Activated CD4-positive, alpha-beta memory T cell treated with anti-CD3 and anti-CD28 coated beads, Interleukin-2, amount 10 ng/mL, durations not matched to agents 7 days and 5 days (primary cell): ENCODE measurements at regions not wholly inside any gene's neighbourhood (a gene's known extent, or its start where the extent isn't known, plus 50 kb on each side); places are given as distances from the start of the nearest gene placed in this dataset.
"Not testable (repeated sequence)": the region's sequence is repeated elsewhere in the genome, so short reads cannot be mapped to it uniquely, and the experiment has no call there.

Experiments used
- CTCF ChIA-PET: fragments of 350-600 bp; sonication (Branson Sonifier 250); formaldehyde crosslinking; loops from one replicate; lab custom pipeline; 2021; ENCODE audit warnings: antibody characterized with exemption, inconsistent platforms; lab: Charles Lee
- POLR2A ChIA-PET: fragments of 350-600 bp; sonication (Branson Sonifier 250); formaldehyde crosslinking; loops from one replicate; lab custom pipeline; 2021; ENCODE audit warnings: antibody characterized with exemption; lab: Charles Lee
- DNase-seq: peaks from one replicate; pipeline ENCODE4 v3.0.0-alpha.2; 2020
- H3K27ac Mint-ChIP-seq: one replicate; pipeline ENCODE4 v1.8.0; 2021; ENCODE audit warnings: mild to moderate bottlenecking, mixed read lengths
- H3K27me3 Mint-ChIP-seq: one replicate; pipeline ENCODE4 v1.8.0; 2021; ENCODE audit warnings: mixed read lengths
- H3K36me3 Mint-ChIP-seq: one replicate; pipeline ENCODE4 v1.8.0; 2021; ENCODE audit warnings: low read depth, mixed read lengths
- H3K4me1 Mint-ChIP-seq: one replicate; pipeline ENCODE4 v1.8.0; 2021; ENCODE audit warnings: mixed read lengths
- H3K4me3 Mint-ChIP-seq: one replicate; pipeline ENCODE4 v1.8.0; 2021; ENCODE audit warnings: mild to moderate bottlenecking, mixed read lengths
- H3K9me3 Mint-ChIP-seq: one replicate; pipeline ENCODE4 v1.8.0; 2021; ENCODE audit warnings: mixed read lengths

DNA sequence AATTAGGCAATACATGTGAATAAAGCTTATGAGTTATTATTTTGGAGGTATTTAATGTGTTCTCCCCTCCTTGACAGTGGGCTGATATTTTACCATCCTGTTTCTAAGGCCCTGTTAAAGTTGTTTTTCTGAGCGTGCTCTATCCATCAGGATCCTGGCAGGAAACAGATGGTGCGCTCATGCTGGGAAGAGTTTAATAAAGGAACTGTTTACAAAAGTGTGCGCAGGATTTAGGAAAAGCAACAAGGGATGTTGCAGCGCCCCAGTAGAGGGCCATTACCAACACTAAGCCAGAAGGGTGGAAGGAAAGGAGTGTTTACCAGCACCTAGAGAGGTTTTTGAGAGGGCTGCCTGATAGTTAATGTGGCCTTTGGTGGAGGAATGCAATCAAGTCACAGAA lies 374.5 kb downstream of the KCNRG start:
- H3K27me3 Mint-ChIP-seq: peaks cover 4% of the 10 kb centered on the region
- CTCF ChIA-PET: no interaction called here
- no peak for DNase-seq
- H3K36me3 Mint-ChIP-seq: no peaks in the 10 kb centered on the region
- no peaks in the 10 kb centered on the region for H3K9me3 Mint-ChIP-seq
- H3K4me1 Mint-ChIP-seq: no peaks in the 10 kb centered on the region
- no peak overlapping the region for H3K4me3 Mint-ChIP-seq
- H3K27ac Mint-ChIP-seq: no peak overlapping the region
- POLR2A ChIA-PET: no interaction called here

DNA sequence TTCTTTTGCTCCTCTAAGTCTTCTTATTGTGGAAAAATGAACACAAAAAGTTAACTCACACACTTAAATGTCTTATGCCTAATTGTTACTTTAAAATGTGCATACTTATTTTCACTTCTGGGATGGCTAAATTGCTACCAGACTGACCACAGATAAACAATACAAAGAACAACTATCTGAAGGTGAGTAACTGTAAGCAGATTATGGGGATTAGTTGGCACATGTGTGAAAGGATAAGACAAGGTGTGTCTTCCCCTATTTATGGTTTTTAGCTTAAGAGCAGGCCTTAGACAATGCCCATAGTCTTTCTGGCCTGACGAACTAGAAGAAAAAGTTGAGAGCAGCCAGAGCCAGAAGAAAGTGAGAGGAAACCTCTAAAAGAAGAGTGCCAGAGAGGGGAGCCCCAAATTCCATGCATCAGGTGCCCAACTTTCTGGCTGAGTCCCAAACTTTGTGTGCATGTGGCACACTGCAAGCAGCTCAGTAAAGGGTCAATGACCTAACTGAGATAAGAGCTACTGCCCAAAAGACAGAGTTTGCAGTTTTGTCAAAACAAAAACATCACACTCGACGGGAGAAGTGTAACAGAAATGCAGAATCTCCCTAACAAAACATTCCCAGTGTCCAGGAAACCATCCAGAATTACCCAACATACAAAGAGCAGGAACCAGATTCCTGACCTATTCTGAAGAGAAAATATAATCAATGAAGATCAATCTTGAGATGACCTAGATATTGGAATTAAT lies 375.4 kb downstream of the KCNRG start:
- Mint-ChIP-seq H3K4me3 (no peak overlapping the region), H3K27me3 (peaks cover 4% of the 10 kb centered on the region), H3K27ac (no peak overlapping the region), H3K9me3 (no peaks in the 10 kb centered on the region), H3K4me1 (no peaks in the 10 kb centered on the region), H3K36me3 (no peaks in the 10 kb centered on the region)
- DNase-seq: no peak
- CTCF ChIA-PET: no interaction called here
- POLR2A ChIA-PET: no interaction called here

- POLR2A ChIA-PET: no interaction called here
- no peak overlapping the region for H3K27ac Mint-ChIP-seq
- H3K4me1 Mint-ChIP-seq: no peaks in the 10 kb centered on the region
- H3K27me3 Mint-ChIP-seq: peaks cover 3% of the 10 kb centered on the region
- DNase-seq: no peak
- no peaks in the 10 kb centered on the region for H3K9me3 Mint-ChIP-seq
- H3K36me3 Mint-ChIP-seq: no peaks in the 10 kb centered on the region
- H3K4me3 Mint-ChIP-seq: no peak overlapping the region
- CTCF ChIA-PET: no interaction called here
Measured at GRCh38 chr13:50392977-50393376, 377.7 kb downstream of the KCNRG start.

- no peaks in the 10 kb centered on the region for H3K36me3 Mint-ChIP-seq
- no peaks in the 10 kb centered on the region for H3K4me1 Mint-ChIP-seq
- CTCF ChIA-PET: no interaction called here
- H3K9me3 Mint-ChIP-seq: no peaks in the 10 kb centered on the region
- no peak for DNase-seq
- peaks cover 2% of the 10 kb centered on the region for H3K27me3 Mint-ChIP-seq
- no peak overlapping the region for H3K4me3 Mint-ChIP-seq
- POLR2A ChIA-PET: no interaction called here
- H3K27ac Mint-ChIP-seq: no peak overlapping the region
Measured at GRCh38 chr13:50393628-50394027, 378.4 kb downstream of the KCNRG start.

GRCh38 chr13:50396001-50396400 lies 380.8 kb downstream of the KCNRG start:
- Mint-ChIP-seq H3K27me3 (peaks cover 2% of the 10 kb centered on the region), H3K36me3 (no peaks in the 10 kb centered on the region), H3K4me3 (no peak overlapping the region), H3K27ac (no peak overlapping the region), H3K9me3 (no peaks in the 10 kb centered on the region), H3K4me1 (no peaks in the 10 kb centered on the region)
- ChIA-PET CTCF (no interaction called here), POLR2A (no interaction called here)
- no peak for DNase-seq

GRCh38 chr13:50396618-50397017 lies 381.4 kb downstream of the KCNRG start:
- H3K27me3 Mint-ChIP-seq, DNase-seq, H3K9me3 Mint-ChIP-seq, H3K4me1 Mint-ChIP-seq, POLR2A ChIA-PET, H3K27ac Mint-ChIP-seq, CTCF ChIA-PET, H3K4me3 Mint-ChIP-seq, H3K36me3 Mint-ChIP-seq: not testable (repeated sequence)

DNA sequence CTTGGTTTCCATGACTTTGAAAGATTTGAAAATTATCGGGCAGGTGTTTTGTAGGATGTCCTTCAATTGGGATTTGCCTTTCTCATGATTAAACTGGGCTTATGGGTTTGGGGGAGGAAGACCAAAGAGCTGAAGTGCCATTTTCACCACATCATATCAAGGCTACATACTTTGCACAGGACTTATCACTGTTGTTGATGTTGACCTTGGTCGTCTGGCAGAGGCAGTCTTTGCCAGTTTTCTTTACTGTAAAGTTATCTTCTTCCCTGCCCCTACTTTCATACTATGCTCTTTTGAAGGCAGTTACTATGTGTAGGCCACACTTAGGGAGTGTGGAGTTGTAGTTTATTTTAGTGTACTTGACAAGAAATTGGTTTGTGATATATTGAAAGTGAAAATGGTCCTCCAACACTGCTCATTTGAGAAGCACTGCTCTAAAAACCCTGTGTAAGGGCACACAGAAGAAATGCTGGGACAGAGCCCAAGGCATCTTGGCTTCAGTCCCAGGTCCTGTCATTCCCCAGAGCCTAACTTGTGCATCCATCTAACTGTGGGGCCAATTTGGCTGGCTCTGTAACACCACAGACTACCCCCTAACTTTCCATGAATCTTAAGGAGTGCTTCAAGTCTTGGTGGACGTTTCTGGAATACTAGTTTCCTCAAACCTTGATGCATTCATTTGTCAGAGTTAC lies 384.9 kb downstream of the KCNRG start:
- Mint-ChIP-seq H3K4me1 (no peaks in the 10 kb centered on the region), H3K9me3 (no peaks in the 10 kb centered on the region), H3K36me3 (no peaks in the 10 kb centered on the region), H3K27ac (no peak overlapping the region), H3K4me3 (no peak overlapping the region), H3K27me3 (peaks cover 7% of the 10 kb centered on the region)
- ChIA-PET CTCF (interaction anchor here (1.0 kb wide), 1 partner anchor 32 kb away, joined by 3 read pairs; no protein-coding TSS in a partner anchor), POLR2A (no interaction called here)
- no peak for DNase-seq

DNA sequence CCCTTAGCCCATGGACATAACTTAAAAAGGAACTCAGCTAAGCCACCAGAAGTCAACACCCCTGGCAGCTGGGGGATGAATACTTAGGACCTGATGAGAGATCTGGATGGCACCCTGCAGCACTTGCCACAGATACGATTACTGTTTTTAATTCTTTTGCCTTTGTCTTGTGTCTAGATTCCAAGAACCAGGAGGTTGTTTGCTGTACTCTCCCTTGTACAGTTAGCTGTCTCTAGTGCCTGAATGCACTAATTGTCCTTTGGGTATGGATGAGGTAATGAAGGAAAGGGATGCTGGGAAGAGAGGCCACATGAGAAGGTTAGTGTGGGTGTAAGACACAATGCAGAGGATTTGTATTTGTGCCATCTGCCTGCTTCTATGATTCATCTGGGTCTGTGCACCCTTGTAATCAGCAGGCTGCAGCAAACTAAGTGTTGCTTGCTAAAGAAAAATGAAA lies 385.8 kb downstream of the KCNRG start:
- Mint-ChIP-seq H3K4me3 (no peak overlapping the region), H3K27me3 (peaks cover 7% of the 10 kb centered on the region), H3K27ac (no peak overlapping the region), H3K36me3 (no peaks in the 10 kb centered on the region), H3K4me1 (no peaks in the 10 kb centered on the region), H3K9me3 (no peaks in the 10 kb centered on the region)
- ChIA-PET CTCF (interaction anchor here (1.0 kb wide), 1 partner anchor 31 kb away, joined by 3 read pairs; no protein-coding TSS in a partner anchor), POLR2A (no interaction called here)
- no peak for DNase-seq

DNA sequence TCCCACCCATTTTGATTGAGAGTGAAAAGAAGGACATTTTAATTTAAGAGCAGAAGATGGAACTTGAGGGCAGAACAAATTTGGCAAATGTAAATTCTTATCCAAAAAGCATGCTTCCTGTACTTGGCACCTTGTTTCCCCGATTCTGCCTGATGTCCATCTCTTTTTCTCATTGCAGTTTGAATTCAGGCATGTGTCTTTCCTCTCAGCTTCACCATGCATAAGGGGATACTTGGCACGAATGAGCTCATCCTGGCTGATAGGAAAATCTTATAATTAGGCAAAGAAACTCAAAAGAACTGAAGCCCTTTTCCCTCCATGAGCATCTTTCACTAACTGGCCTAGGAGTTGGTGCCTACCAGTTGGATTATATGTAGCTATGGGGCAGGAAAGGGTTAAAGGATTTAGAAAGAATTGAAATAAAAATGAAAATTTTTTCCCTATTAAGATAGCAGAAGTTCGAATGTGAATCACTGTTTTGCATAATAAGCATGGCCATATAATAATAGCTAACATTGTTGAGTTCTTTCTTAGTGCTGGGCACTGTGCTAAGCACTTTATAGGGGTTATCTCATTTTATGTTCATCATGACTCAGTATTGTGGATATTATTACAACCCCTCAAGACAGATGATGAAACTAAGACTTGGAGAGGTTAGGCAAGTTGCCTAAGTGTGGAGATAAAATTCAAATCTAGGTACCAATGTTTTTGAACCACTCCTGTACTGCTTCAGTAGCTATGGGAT lies 386.6 kb downstream of the KCNRG start:
- no peaks in the 10 kb centered on the region for H3K36me3 Mint-ChIP-seq
- ChIA-PET CTCF (no interaction called here), POLR2A (no interaction called here)
- H3K27me3 Mint-ChIP-seq: peaks cover 11% of the 10 kb centered on the region
- no peak for DNase-seq
- H3K27ac Mint-ChIP-seq: no peak overlapping the region
- H3K4me1 Mint-ChIP-seq: no peaks in the 10 kb centered on the region
- H3K4me3 Mint-ChIP-seq: no peak overlapping the region
- no peaks in the 10 kb centered on the region for H3K9me3 Mint-ChIP-seq

DNA sequence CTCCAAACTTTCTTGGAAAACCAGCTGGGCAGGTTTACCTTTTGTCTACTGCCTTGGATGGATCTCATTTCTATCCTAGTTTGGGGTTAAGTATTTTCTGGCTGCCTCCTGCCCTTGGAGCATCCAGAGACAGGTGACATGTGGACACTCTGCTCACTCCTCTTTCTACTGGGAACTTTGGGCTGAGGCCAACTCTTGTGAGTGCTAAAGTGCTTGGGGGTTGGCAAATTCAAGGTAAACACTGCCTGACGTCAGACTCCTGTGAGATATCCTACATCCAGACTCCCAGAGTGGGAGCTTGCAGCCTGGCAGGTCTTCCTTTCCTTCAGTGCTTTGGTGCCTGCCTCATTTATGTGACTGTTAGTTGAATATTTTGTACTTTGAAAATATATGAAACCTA lies 388.1 kb downstream of the KCNRG start:
- ChIA-PET POLR2A (no interaction called here), CTCF (no interaction called here)
- Mint-ChIP-seq H3K9me3 (no peaks in the 10 kb centered on the region), H3K36me3 (no peaks in the 10 kb centered on the region), H3K27ac (no peak overlapping the region), H3K4me1 (no peaks in the 10 kb centered on the region), H3K4me3 (no peak overlapping the region), H3K27me3 (peaks cover 14% of the 10 kb centered on the region)
- DNase-seq: no peak

DNA sequence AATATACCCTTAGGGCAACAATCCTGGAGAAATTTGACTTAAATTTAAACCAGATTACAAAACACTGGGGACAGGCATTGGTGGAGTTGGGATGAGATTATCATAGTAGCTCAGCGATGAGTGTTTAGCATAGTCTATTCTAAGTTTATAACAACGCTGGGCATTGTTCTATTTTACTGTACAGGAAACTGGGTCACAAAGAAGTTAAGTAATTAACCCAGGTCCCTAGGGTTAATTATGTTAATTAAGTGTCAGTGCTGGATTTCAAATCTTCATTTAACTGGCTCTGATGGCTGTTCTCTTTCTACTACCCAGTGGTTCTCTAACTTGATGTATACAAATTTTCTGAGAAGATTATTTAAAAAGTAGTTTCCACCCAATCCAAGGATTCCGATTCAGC lies 388.9 kb downstream of the KCNRG start:
- peaks cover 15% of the 10 kb centered on the region for H3K27me3 Mint-ChIP-seq
- no peaks in the 10 kb centered on the region for H3K4me1 Mint-ChIP-seq
- H3K36me3 Mint-ChIP-seq: no peaks in the 10 kb centered on the region
- POLR2A ChIA-PET: no interaction called here
- no peak overlapping the region for H3K27ac Mint-ChIP-seq
- H3K4me3 Mint-ChIP-seq: no peak overlapping the region
- H3K9me3 Mint-ChIP-seq: no peaks in the 10 kb centered on the region
- DNase-seq: no peak
- CTCF ChIA-PET: no interaction called here

DNA sequence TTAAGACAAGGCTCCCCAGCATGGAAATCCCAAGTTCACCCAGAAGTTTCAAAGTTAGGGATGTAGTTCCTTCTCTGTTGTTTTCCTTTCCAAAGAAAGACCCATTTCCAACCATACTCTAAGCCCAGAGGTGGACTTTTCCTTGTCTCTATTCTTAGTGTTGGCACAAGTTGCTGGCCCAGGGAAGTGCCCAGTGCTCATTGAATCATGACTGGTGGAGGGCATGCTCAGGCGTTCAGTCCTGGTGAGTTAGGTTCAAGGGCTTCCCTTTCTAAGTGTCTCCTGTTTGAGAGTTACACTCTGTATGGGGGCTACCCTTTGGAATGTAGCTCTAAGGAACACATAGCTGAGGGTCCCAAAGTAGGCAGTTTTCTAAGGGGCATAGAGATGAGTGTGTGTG lies 389.5 kb downstream of the KCNRG start:
- no peaks in the 10 kb centered on the region for H3K36me3 Mint-ChIP-seq
- DNase-seq: no peak
- peaks cover 17% of the 10 kb centered on the region for H3K27me3 Mint-ChIP-seq
- ChIA-PET POLR2A (no interaction called here), CTCF (interaction anchor here (0.5 kb wide), 1 partner anchor 28 kb away, joined by 4 read pairs; no protein-coding TSS in a partner anchor)
- H3K4me3 Mint-ChIP-seq: no peak overlapping the region
- no peak overlapping the region for H3K27ac Mint-ChIP-seq
- H3K4me1 Mint-ChIP-seq: no peaks in the 10 kb centered on the region
- H3K9me3 Mint-ChIP-seq: no peaks in the 10 kb centered on the region

DNA sequence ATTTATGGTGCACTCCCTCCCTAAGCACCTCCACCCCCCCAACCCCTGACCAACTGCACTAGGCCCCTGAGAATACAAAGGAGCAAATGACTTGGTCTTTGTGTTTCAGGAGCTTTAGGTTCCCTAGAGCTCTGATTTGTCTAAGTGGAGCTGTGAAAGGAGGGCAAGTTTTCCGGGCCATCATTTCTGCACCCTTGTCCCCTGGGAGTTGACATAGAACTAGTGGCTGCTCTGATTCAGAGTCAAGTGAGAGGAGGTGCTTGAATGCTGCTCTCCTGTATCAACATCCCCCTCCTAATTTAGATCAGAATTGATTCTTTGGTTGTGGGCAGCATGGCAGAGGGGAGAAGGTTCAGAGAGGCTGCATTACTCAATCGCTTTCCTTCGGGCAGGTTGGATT lies 391.6 kb downstream of the KCNRG start:
- peaks cover 14% of the 10 kb centered on the region for H3K27me3 Mint-ChIP-seq
- no peak for DNase-seq
- POLR2A ChIA-PET: no interaction called here
- H3K4me1 Mint-ChIP-seq: no peaks in the 10 kb centered on the region
- H3K4me3 Mint-ChIP-seq: no peak overlapping the region
- H3K9me3 Mint-ChIP-seq: no peaks in the 10 kb centered on the region
- CTCF ChIA-PET: no interaction called here
- H3K27ac Mint-ChIP-seq: no peak overlapping the region
- no peaks in the 10 kb centered on the region for H3K36me3 Mint-ChIP-seq
